CD1c-positive myeloid dendritic cell (primary cell): ENCODE measurements at regions not wholly inside any gene's neighbourhood (a gene's known extent, or its start where the extent isn't known, plus 50 kb on each side); places are given as distances from the start of the nearest gene placed in this dataset.

ENCODE experiments used
- DNase-seq: peaks from one replicate; pipeline ENCODE4 v3.0.0-alpha.2; 2016; ENCODE audit errors: extremely low spot score

GRCh38 chr7:26038201-26038990 is 113.6 kb upstream of the NFE2L3 start:
- DNase-seq, result no peak

DNA sequence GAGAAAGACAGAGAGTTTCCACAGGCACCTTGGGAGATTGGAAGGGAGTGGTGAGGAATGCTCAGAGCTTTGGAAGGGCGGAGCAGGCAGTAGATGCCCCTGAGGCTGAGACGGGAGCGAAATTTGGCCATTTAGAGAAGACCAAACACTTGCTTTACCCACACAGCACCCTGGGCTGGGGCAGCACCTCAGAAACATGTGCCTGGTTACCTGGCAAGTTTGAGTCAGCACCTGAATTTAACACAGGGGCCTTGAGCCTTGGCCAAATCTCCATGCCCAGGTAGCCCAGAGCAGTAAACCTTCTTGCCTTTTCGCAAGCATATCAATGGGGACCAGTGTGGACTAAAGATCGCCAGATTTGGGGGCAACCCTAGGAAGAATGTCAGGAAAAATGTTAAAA is 111.9 kb upstream of the NFE2L3 start:
- no peak for DNase-seq

GRCh38 chr7:26042237-26042636 is 109.8 kb upstream of the NFE2L3 start:
- DNase-seq, result no peak

- DNase-seq, result peak; percentile 44
These were observed 108.2 kb upstream of the NFE2L3 start for GRCh38 chr7:26043801-26044200.

GRCh38 chr7:26044320-26044719 is 107.7 kb upstream of the NFE2L3 start:
- DNase-seq, result no peak

DNA sequence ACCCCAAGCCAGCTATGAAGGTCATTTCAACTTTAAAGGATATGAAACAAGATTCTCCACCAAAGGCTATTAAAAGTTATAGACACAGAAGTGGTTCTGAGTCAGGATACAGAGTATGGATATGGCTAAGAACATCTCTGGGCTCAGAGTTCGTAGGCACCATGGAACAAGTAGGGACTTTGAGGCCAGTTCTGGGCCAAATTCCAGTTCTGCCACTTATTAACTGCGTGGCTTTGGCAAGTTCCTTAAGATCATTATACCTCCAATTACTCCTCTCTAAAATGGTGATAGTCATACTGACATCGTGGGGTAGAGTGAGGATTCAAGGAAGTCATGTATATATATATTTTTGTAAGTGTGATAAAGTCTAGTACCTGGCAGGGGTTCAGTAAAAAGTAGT is 105.8 kb upstream of the NFE2L3 start:
- DNase-seq, result no peak

DNA sequence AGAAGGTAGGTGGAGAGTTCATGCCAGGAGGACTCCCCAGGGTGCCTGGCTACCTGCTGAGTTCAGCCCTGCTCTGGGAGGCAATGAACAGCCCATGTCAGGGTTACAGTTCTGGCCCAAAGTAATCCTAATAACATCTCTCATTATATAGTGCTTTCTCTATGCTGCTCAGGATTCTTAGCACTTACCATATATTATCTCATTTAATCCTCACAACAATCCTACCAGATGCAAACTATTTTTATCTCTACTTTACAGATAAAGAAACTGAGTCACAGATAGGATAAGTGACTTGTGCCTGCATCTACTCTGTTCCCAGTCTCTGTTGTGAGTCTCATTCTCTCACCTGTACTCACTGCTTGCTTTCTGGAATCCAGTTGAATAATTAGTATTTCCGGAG is 105.1 kb upstream of the NFE2L3 start:
- no peak for DNase-seq

DNA sequence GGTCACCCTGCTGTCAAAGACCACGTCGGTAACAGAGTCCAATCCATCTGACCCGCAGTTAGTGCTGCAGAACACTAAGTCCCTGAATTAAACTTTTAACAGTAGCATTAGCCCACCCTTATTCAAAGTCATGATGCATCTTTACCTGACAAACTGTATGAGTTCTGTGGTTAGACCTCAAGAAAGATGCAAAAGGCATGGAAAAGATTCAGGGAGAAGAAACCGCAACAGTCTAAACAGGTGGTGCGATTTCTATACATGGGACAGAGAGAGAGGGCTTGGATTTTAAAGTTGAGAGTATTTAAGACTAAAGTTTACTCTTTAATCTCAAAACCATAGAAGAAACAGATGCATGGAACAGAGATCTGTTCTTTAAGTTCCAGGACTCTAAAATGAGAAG is 103.3 kb upstream of the NFE2L3 start:
- no peak for DNase-seq

DNA sequence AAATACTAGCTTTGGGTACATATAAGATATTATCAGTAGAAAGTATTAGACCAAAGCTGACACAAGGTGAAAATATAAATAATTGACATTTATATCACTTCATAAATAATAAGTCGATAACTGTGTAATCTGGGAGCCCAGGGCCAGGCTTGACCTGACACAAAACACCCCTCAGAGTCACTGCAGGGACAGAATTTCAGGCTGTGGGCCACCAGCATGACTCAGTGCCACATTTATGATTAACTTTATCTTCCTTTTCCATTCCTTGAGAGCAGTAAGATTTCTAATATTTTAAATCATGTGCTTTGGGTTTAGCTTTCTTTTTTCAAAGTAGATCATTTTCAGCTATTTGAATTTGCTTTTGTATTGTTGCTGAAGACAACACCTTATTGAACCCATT is 102.9 kb upstream of the NFE2L3 start:
- DNase-seq, result no peak

DNA sequence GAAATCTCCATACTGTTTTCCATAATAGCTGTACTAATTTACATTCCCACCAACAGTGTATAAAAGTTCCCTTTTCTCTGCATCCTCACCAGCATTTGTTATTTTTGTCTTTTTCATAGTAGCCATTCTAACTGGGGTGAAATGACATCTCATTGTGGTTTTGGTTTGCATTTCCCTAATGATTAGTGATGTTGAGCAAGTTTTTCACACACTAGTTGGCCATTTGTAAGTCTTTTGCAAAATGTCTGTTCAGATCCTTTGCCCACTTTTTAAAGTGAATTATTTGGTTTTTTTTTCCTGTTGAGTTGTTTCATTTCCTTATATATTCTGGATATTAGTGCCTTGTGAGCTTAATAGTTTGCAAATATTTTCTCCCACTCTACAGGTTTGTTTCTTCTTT is 101.0 kb upstream of the NFE2L3 start:
- peak; percentile 27 for DNase-seq

DNA sequence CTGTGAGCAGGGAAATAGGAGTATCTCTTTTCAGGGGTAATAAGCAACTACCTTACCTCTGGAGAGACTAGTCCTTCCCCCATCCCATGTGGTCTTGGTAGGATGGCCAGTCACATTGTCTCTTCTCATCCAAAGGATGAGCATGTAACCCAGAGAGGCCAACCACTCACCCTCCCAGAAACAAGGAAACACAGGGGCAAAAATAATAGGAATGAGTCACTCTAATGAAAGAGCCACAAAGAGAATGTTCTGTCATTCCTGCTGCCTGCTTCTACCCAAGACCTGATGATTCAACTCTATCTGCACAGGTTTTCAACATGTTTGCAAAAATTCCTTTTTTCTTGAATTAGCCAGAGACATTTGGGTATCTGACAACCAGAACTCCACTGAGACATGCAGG is 99.3 kb upstream of the NFE2L3 start:
- no peak for DNase-seq

GRCh38 chr7:26054386-26054785 is 97.6 kb upstream of the NFE2L3 start:
- no peak for DNase-seq

GRCh38 chr7:26055241-26055640 is 96.8 kb upstream of the NFE2L3 start:
- DNase-seq, result peak; percentile 13

DNA sequence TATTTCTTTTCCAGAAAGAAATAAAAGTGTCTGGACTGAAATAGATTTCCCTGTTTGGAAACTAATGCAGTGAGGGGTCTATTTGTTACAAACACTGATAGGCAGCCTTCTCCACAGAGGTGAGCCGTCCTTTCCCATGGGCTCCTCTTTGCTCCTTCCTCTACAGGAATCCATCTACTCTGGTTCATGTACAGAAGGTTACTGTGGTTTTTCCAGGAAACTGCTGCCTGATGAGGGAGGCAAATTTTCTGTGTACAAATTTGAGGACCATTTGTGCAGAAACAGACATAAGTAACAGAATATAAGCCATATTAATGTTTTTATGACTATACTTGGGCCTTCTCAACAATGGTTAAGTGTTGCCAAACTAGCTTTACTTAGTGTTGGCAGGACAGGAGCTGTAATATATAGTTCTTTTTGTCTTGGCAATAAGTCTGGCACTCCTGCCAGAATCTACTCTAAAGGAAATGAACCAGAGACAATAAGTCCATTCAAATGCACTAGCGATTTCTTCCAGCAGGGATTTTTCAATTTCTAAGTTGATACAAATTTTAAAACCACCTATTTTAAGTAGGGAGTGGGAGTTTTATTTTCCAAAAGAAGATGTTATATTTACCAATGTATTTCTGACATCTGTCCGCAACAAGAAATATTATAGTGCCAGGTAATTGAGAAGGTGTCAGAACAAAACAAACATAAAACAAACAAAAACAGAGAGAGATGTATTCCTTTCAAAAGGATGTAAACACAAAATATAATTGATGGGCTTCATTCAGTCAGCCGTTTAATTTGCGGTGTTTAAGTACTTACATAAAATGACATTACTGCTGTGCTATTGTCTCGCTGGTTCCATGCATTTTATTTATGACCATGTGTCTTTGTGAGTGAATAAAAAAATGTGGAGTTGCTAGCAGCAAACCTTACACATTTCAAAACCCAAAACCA is 91.0 kb upstream of the NFE2L3 start:
- no peak for DNase-seq

GRCh38 chr7:26061678-26062603 is 90.1 kb upstream of the NFE2L3 start:
- DNase-seq, result peak; percentile 71

- DNase-seq, result no peak
These were observed 86.3 kb upstream of the NFE2L3 start for GRCh38 chr7:26065652-26066051.

- no peak for DNase-seq
These were observed 85.3 kb upstream of the NFE2L3 start for GRCh38 chr7:26066736-26067135.

GRCh38 chr7:26070290-26070689 is 81.7 kb upstream of the NFE2L3 start:
- DNase-seq, result no peak

DNA sequence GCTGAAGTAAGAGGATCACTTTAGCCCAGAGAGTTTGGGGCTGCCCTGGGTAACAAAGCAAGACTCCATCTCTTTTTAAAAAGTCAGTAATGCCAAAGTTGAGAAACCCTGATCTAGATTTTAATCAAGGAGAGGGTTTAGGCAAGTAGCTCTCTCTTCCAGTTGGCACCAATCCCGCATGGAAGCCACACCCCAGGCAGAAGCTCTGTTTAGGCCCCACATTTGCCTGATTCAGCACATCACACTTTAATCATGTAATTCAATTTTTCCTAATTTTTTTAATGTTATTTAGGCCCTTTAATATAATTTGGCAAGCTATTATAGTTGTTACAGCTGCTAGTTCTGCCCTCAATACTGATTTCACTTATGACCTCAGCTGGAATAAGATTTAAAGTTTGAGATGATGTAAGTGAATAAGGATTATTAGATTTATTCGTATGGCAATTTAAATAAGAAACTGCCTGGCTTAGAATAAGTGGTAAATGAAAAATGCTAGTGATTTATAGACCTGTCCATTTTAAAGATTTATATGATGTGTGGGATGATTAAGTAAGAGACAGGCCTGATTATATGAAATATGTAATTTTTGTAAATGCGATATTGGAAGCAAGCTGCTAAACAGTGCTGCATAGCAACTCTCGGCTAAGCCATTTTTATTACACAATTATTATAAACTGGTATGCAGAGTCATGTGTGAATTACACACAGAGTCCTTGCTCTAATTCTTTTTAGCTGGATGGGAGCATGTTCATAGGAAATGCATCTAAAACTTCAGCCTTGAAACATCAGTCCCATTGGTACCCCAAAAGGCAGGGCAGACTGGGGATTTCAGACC is 80.2 kb upstream of the NFE2L3 start:
- no peak for DNase-seq

DNA sequence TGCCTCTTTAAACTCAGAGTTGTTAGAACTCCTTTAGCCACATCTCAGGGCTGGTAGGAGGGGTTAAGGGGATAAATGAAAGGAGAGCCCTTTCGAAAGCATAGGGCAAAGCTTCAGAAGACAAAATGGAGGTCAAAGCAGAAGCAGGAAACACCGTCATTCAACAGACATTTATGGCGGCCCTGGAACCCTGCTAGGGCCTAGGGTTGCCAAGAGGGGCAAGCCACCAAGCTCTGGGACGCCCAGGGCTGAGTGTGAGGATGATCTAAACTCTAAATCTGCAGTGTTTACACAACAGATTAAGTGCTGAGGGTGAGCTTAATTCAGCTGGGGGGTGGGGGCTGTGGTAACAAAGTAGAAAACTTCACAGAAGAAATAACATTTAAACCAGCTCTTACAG is 79.0 kb upstream of the NFE2L3 start:
- DNase-seq, result no peak

- DNase-seq, result no peak
These were observed 77.1 kb upstream of the NFE2L3 start for GRCh38 chr7:26074919-26075318.
